Prostate gland (tissue), 2 donors: ENCODE measurements at regions not wholly inside any gene's neighbourhood (a gene's known extent, or its start where the extent isn't known, plus 50 kb on each side); places are given as distances from the start of the nearest gene placed in this dataset.

Experiments
- DNase-seq: peaks from one replicate; pipeline ENCODE4 v3.0.0-alpha.2; 2019; ENCODE audit warnings: low spot score
- H3K27ac ChIP-seq, 2 donors: fragments of 200-600 bp; sonication (generic); 2 replicates each; pipeline ENCODE4 v1.5.1; 2017 to 2019
- H3K27me3 ChIP-seq: fragments of 200-600 bp; sonication (generic); replicated peaks from 2 replicates; pipeline ENCODE4 v1.5.1; 2019; ENCODE audit not compliant: insufficient read depth
- H3K36me3 ChIP-seq, 2 donors: fragments of 200-600 bp; sonication (generic); 1 replicate in 1 of 2; 2 replicates in 1 of 2; pipeline versions ENCODE4 v1.5.1 to v1.8.1; 2017 to 2019
- H3K4me1 ChIP-seq: fragments of 200-600 bp; sonication (generic); replicated peaks from 2 replicates; pipeline ENCODE4 v1.5.1; 2019
- H3K4me3 ChIP-seq, 2 donors: fragments of 200-600 bp; sonication (generic); 2 replicates each; pipeline ENCODE4 v1.5.1; 2017 to 2019
- H3K9me3 ChIP-seq: fragments of 200-600 bp; sonication (generic); 2 replicates; pipeline ENCODE4 v1.5.1; 2017
- POLR2A ChIP-seq: fragments of 450-650 bp; IDR thresholded peaks from one replicate; pipeline ENCODE4 v1.6.1; 2016; ENCODE audit warnings: antibody characterized with exemption, mild to moderate bottlenecking
- POLR2AphosphoS5 ChIP-seq: sonication (generic); formaldehyde crosslinking; IDR thresholded peaks from one replicate; pipeline ENCODE4 v1.6.1; 2017; ENCODE audit warnings: antibody characterized with exemption
- WGBS: methylation state at CpG from one replicate; pipeline ENCODE4 v1.1.5; 2018; 5-methylcytosine and 5-hydroxymethylcytosine counted together
- intact Hi-C: fragments of 100-400 bp; cut with DNase I; formaldehyde crosslinking; loops from one replicate; pipeline ENCODE4 v1.14.2; 2022
- TF ChIP-seq, protein P1 (sequence below), 4 experiments: fragments of 200-600 bp in 2 of 4; fragments of 450-650 bp in 2 of 4; sonication (generic) in 2 of 4; IDR thresholded peaks; 1 replicate in 3 of 4; 2 replicates in 1 of 4; pipeline ENCODE4 v1.5.1; 2016 to 2019; ENCODE audit warnings: antibody characterized with exemption in 4 of 4, mild to moderate bottlenecking in 2 of 4, moderate library complexity in 2 of 4

DNA sequence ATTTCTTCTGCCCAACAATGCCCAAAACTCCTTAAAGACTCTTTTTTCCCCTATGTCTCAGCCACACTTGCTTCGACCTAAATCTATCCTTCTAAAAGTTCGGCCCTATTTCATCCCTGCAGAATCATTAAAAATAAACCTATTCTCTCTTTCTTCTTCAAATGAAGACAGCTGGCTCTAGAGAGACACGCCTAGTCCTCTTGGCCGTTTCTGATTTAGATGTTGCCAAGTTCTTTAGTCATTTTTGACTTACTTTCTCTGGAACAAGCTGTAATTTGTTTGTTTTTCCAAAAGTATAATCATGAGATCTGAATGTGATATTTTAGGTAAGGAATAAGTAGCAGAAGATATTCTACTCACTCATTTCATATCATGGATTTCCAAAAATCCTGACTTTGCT is 211.6 kb downstream of the CENPC start:
- no peaks in the 10 kb centered on the region for H3K9me3 ChIP-seq
- no peaks in the 10 kb centered on the region for H3K4me1 ChIP-seq
- no peaks in the 10 kb centered on the region for H3K36me3 ChIP-seq
- no peaks in the 10 kb centered on the region for H3K27me3 ChIP-seq
- no peak overlapping the region for H3K4me3 ChIP-seq
- 44% methylated on average over 4 of the region's 4 CpGs for WGBS
- no peak for DNase-seq
- TF ChIP-seq POLR2AphosphoS5 (no peak), POLR2A (no peak)
- TF ChIP-seq, protein P1, sequence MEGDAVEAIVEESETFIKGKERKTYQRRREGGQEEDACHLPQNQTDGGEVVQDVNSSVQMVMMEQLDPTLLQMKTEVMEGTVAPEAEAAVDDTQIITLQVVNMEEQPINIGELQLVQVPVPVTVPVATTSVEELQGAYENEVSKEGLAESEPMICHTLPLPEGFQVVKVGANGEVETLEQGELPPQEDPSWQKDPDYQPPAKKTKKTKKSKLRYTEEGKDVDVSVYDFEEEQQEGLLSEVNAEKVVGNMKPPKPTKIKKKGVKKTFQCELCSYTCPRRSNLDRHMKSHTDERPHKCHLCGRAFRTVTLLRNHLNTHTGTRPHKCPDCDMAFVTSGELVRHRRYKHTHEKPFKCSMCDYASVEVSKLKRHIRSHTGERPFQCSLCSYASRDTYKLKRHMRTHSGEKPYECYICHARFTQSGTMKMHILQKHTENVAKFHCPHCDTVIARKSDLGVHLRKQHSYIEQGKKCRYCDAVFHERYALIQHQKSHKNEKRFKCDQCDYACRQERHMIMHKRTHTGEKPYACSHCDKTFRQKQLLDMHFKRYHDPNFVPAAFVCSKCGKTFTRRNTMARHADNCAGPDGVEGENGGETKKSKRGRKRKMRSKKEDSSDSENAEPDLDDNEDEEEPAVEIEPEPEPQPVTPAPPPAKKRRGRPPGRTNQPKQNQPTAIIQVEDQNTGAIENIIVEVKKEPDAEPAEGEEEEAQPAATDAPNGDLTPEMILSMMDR (IDR thresholded peaks at IDR 0.05) = no peak
- intact Hi-C loops = no loop called here
- no peak overlapping the region for H3K27ac ChIP-seq

DNA sequence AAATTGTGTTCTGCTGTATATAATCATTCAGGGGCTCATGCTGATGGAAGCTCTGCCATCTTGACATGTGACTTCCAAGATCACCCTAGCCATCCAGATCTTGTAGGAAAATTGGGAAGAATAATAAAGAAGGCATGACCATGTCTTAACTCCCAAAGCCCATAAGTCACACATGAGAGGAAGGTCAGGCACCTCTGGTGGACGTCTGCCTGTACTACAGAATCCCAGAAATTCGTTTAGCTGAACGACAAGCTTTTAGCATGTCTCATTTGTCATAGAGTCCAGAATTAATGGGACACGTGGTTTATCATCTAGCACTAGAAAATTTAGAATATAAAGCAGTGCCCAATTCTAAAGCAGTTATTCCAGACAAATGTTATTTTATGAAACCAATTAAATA is 212.7 kb downstream of the CENPC start:
- no peak for DNase-seq
- Histone ChIP-seq H3K9me3 (no peaks in the 10 kb centered on the region), H3K36me3 (no peaks in the 10 kb centered on the region), H3K27ac (no peak overlapping the region), H3K27me3 (no peaks in the 10 kb centered on the region), H3K4me3 (no peak overlapping the region), H3K4me1 (no peaks in the 10 kb centered on the region)
- intact Hi-C loops = no loop called here
- 57% methylated on average over 4 of the region's 4 CpGs for WGBS
- TF ChIP-seq, protein P1 (IDR thresholded peaks at IDR 0.05) = no peak
- no peak for TF ChIP-seq POLR2AphosphoS5
- TF ChIP-seq POLR2A = no peak

DNA sequence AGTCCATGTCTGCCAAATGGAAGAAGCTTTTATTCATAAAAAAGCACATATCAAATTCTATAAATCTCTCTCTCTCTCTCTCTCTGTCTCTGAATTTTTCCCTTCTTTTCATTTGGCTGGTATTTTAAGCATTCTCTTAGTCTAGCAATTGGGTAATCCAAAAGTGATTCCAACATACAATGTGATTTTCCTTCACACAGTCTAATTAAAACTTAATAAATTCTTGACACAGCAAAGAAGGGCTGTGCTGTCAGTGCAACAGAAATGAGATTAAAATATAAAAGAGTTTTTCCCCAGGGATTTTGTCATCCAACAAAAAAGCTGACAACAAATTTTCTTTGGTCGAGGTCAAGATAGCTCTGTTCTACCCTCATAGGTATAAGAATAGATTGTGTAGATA is 216.9 kb downstream of the CENPC start:
- no peaks in the 10 kb centered on the region for H3K4me1 ChIP-seq
- H3K27ac ChIP-seq = no peak overlapping the region
- 89% methylated on average over 1 of the region's 1 CpG for WGBS
- DNase-seq = no peak
- H3K9me3 ChIP-seq = no peaks in the 10 kb centered on the region
- no peaks in the 10 kb centered on the region for H3K27me3 ChIP-seq
- no peak overlapping the region for H3K4me3 ChIP-seq
- TF ChIP-seq POLR2A (no peak), POLR2AphosphoS5 (no peak)
- TF ChIP-seq, protein P1 (IDR thresholded peaks at IDR 0.05) = no peak
- H3K36me3 ChIP-seq = no peaks in the 10 kb centered on the region
- intact Hi-C loops = no loop called here

DNA sequence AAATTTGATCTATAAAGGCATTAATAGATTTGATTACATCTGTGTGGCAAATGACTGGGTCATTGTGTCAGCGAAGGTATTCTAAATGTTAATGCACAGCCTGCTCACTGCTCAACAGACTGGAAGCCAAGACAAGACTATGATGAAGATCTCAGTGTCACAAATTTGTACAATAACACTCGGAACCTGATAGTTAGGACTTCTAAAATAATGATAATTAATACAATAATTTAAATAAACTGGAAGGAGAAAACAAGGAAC is 217.4 kb downstream of the CENPC start:
- Histone ChIP-seq H3K4me3 (no peak overlapping the region), H3K27ac (no peak overlapping the region), H3K9me3 (no peaks in the 10 kb centered on the region), H3K36me3 (no peaks in the 10 kb centered on the region), H3K27me3 (no peaks in the 10 kb centered on the region), H3K4me1 (no peaks in the 10 kb centered on the region)
- WGBS = 25% methylated on average over 2 of the region's 2 CpGs
- intact Hi-C loops = no loop called here
- TF ChIP-seq POLR2AphosphoS5 = no peak
- TF ChIP-seq POLR2A = no peak
- TF ChIP-seq, protein P1 (IDR thresholded peaks at IDR 0.05) = no peak
- no peak for DNase-seq

DNA sequence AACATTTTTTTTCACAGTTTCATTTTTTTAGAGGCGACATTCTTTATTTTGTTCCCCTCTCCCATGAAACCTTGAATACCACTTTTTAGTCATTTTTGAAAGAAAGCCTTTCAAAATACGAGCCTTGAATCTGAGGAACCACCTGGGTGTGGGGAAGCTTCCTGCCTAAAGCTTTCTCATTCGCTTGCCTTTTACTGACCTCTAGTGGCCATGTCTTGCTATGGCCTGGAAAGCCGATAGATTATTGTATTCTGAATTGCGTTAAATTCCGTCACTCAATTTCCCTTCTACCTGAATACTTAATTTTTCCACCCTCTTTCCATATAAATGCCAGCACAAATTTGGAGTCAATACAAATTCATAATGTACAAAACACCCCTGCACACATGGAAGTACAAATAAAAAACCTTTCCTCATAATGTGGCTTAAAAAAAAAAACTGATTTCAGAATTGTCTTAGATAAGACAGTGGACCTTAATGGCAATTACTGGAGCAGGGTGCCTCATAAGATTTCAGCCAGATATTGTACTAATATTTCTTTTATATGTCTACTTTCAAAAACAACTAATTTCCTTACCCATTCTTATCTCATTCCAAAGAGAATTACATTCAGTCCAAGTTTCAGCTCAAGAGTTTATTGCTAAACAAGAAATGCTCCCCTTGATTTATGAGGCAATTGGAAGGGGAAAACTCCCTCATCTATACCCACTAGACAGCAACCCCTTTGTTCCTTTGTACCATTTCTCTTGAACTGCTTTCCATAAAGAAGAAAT is 217.9 kb downstream of the CENPC start:
- H3K27ac ChIP-seq = no peak overlapping the region
- TF ChIP-seq, protein P1 (IDR thresholded peaks at IDR 0.05) = peak; percentile 53 to 69 (median 66)
- TF ChIP-seq POLR2AphosphoS5 = no peak
- no peak overlapping the region for H3K4me3 ChIP-seq
- H3K4me1 ChIP-seq = no peaks in the 10 kb centered on the region
- H3K36me3 ChIP-seq = no peaks in the 10 kb centered on the region
- no peaks in the 10 kb centered on the region for H3K27me3 ChIP-seq
- WGBS = 3% methylated on average over 6 of the region's 6 CpGs
- intact Hi-C loops = no loop called here
- peak; percentile 35 for DNase-seq
- no peaks in the 10 kb centered on the region for H3K9me3 ChIP-seq
